ENCODE measurements at regions not wholly inside any gene's neighbourhood (a gene's known extent, or its start where the extent isn't known, plus 50 kb on each side); places are given as distances from the start of the nearest gene placed in this dataset.

- H3K4me1 ChIP-seq, result peaks cover 0 to 22% (median 6%) of the 10 kb centered on the region in 9 donors
- 88% methylated on average over 14 of the region's 14 CpGs for WGBS, 2 donors
- no peaks in the 10 kb centered on the region for H3K27me3 ChIP-seq
- no peaks in the 10 kb centered on the region for H3K9me3 ChIP-seq
- no peak for DNase-seq
- intact Hi-C loops (cut with DNase I), result no loop called here
- TF ChIP-seq CTCF (IDR thresholded peaks at IDR 0.05), result no peak
- H3K27ac ChIP-seq, result no peak overlapping the region
- no peak overlapping the region for H3K4me3 ChIP-seq
- no peaks in the 10 kb centered on the region for H3K36me3 ChIP-seq
- ATAC-seq, result no peak
These were observed 273.5 kb upstream of the HS3ST1 start for GRCh38 chr4:11701966-11702725.

- Histone ChIP-seq H3K9me3 (no peaks in the 10 kb centered on the region), H3K4me3 (no peak overlapping the region), H3K4me1 (peaks cover 0 to 22% (median 6%) of the 10 kb centered on the region in 9 donors), H3K36me3 (no peaks in the 10 kb centered on the region), H3K27ac (no peak overlapping the region), H3K27me3 (no peaks in the 10 kb centered on the region)
- 96 to 97% methylated on average over 3 of the region's 3 CpGs for WGBS, 2 donors
- ATAC-seq (no peak), DNase-seq (no peak)
- intact Hi-C loops (cut with DNase I), result no loop called here
- TF ChIP-seq CTCF (IDR thresholded peaks at IDR 0.05), result no peak
These were observed 272.1 kb upstream of the HS3ST1 start for GRCh38 chr4:11700751-11701226.

- 56 to 64% methylated on average over 5 of the region's 5 CpGs for WGBS, 2 donors
- no peak overlapping the region for H3K4me3 ChIP-seq
- intact Hi-C loops (cut with DNase I), result loop anchor here in 1 of 10 donors (5.0 kb wide), 1 partner anchor 72 kb away; no protein-coding TSS in a partner anchor
- peak overlapping the region in 1 of 10 donors; percentile 14 for H3K27ac ChIP-seq
- no peak for TF ChIP-seq CTCF (IDR thresholded peaks at IDR 0.05)
- ATAC-seq (peak in 6 of 8 donors; percentile 52 to 84 (median 64)), DNase-seq (no peak)
- H3K27me3 ChIP-seq, result no peaks in the 10 kb centered on the region
- H3K36me3 ChIP-seq, result no peaks in the 10 kb centered on the region
- peaks cover 0 to 8% (median 3%) of the 10 kb centered on the region in 11 donors for H3K9me3 ChIP-seq
- H3K4me1 ChIP-seq, result peaks cover 0 to 22% (median 6%) of the 10 kb centered on the region in 9 donors
These were observed 270.3 kb upstream of the HS3ST1 start for GRCh38 chr4:11698846-11699590.

GRCh38 chr4:11698033-11698432, 269.3 kb upstream of the HS3ST1 start:
- Histone ChIP-seq H3K36me3 (no peaks in the 10 kb centered on the region), H3K27ac (peak overlapping the region in 2 of 10 donors; percentile 14 to 45), H3K4me3 (no peak overlapping the region), H3K27me3 (no peaks in the 10 kb centered on the region), H3K4me1 (peaks cover 0 to 22% (median 6%) of the 10 kb centered on the region in 9 donors), H3K9me3 (peaks cover 0 to 18% (median 8%) of the 10 kb centered on the region in 11 donors)
- 21 to 28% methylated on average over 2 of the region's 2 CpGs for WGBS, 2 donors
- TF ChIP-seq CTCF (IDR thresholded peaks at IDR 0.05), result no peak
- intact Hi-C loops (cut with DNase I), result loop anchor here in 1 of 10 donors (5.0 kb wide), 1 partner anchor 71 kb away; no protein-coding TSS in a partner anchor
- DNase-seq (no peak), ATAC-seq (no peak)
